ENCODE measurements at regions not wholly inside any gene's neighbourhood (a gene's known extent, or its start where the extent isn't known, plus 50 kb on each side); places are given as distances from the start of the nearest gene placed in this dataset.

- TF ChIP-seq CTCF (IDR thresholded peaks at IDR 0.05; ENCODE audit: borderline replicate concordance, extremely low read depth, low read length, poor library complexity, severe bottlenecking) (no peak), EZH2 (IDR thresholded peaks at IDR 0.05; ENCODE audit: borderline replicate concordance, low read depth, low read length, severe bottlenecking) (no peak)
Observed at GRCh38 chr2:234555616-234556249, 58.9 kb upstream of the ARL4C start.

Measured in DND-41 (cell line).